ENCODE measurements at regions not wholly inside any gene's neighbourhood (a gene's known extent, or its start where the extent isn't known, plus 50 kb on each side); places are given as distances from the start of the nearest gene placed in this dataset.

- no peaks in the 10 kb centered on the region for H3K36me3 ChIP-seq (ENCODE audit: control insufficient read depth, low read length)
- no peaks in the 10 kb centered on the region for H4K20me1 ChIP-seq (ENCODE audit: control insufficient read depth, insufficient read depth, low read depth, low read length)
- TF ChIP-seq EZH2phosphoT487 (IDR thresholded peaks at IDR 0.05; ENCODE audit: borderline replicate concordance, low read length) (no peak), CTCF (IDR thresholded peaks at IDR 0.05; ENCODE audit: low read depth, low read length, poor library complexity, severe bottlenecking) (peak; percentile 37)
- H3K9me2 ChIP-seq (replicated peaks; ENCODE audit: control insufficient read depth, low read length): no peaks in the 10 kb centered on the region
- H3K4me1 ChIP-seq (ENCODE audit: control insufficient read depth, low read length): no peaks in the 10 kb centered on the region
- no peaks in the 10 kb centered on the region for H3K27me3 ChIP-seq (ENCODE audit: control insufficient read depth, low read length)
- H3K9me3 ChIP-seq (ENCODE audit: control insufficient read depth, insufficient read depth, low read length): no peaks in the 10 kb centered on the region
- H3K27ac ChIP-seq (ENCODE audit: low read depth, low read length): no peak overlapping the region
- H3K4me2 ChIP-seq (ENCODE audit: low read length): no peak overlapping the region
- H3K4me3 ChIP-seq (ENCODE audit: low read length): no peak overlapping the region
- H3F3A ChIP-seq (ENCODE audit: control insufficient read depth, insufficient read depth): no peaks in the 10 kb centered on the region
- no peaks in the 10 kb centered on the region for H3K79me2 ChIP-seq (ENCODE audit: control insufficient read depth, low read length)
Measured at GRCh38 chr2:19687017-19687659, 214.6 kb downstream of the TTC32 start.

GRCh38 chr2:19686439-19686838 is 215.3 kb downstream of the TTC32 start:
- H3K4me2 ChIP-seq (ENCODE audit: low read length): no peak overlapping the region
- no peak overlapping the region for H3K4me3 ChIP-seq (ENCODE audit: low read length)
- H4K20me1 ChIP-seq (ENCODE audit: control insufficient read depth, insufficient read depth, low read depth, low read length): no peaks in the 10 kb centered on the region
- H3K9me3 ChIP-seq (ENCODE audit: control insufficient read depth, insufficient read depth, low read length): no peaks in the 10 kb centered on the region
- no peaks in the 10 kb centered on the region for H3F3A ChIP-seq (ENCODE audit: control insufficient read depth, insufficient read depth)
- no peak overlapping the region for H3K27ac ChIP-seq (ENCODE audit: low read depth, low read length)
- H3K9me2 ChIP-seq (replicated peaks; ENCODE audit: control insufficient read depth, low read length): no peaks in the 10 kb centered on the region
- no peaks in the 10 kb centered on the region for H3K36me3 ChIP-seq (ENCODE audit: control insufficient read depth, low read length)
- no peaks in the 10 kb centered on the region for H3K27me3 ChIP-seq (ENCODE audit: control insufficient read depth, low read length)
- H3K79me2 ChIP-seq (ENCODE audit: control insufficient read depth, low read length): no peaks in the 10 kb centered on the region
- TF ChIP-seq EZH2phosphoT487 (IDR thresholded peaks at IDR 0.05; ENCODE audit: borderline replicate concordance, low read length) (no peak), CTCF (IDR thresholded peaks at IDR 0.05; ENCODE audit: low read depth, low read length, poor library complexity, severe bottlenecking) (no peak)
- H3K4me1 ChIP-seq (ENCODE audit: control insufficient read depth, low read length): no peaks in the 10 kb centered on the region

- H3K4me3 ChIP-seq (ENCODE audit: low read length): no peak overlapping the region
- no peak overlapping the region for H3K27ac ChIP-seq (ENCODE audit: low read depth, low read length)
- H3K4me2 ChIP-seq (ENCODE audit: low read length): no peak overlapping the region
- no peaks in the 10 kb centered on the region for H3K79me2 ChIP-seq (ENCODE audit: control insufficient read depth, low read length)
- TF ChIP-seq CTCF (IDR thresholded peaks at IDR 0.05; ENCODE audit: low read depth, low read length, poor library complexity, severe bottlenecking) (no peak), EZH2phosphoT487 (IDR thresholded peaks at IDR 0.05; ENCODE audit: borderline replicate concordance, low read length) (no peak)
- H3K27me3 ChIP-seq (ENCODE audit: control insufficient read depth, low read length): no peaks in the 10 kb centered on the region
- no peaks in the 10 kb centered on the region for H3F3A ChIP-seq (ENCODE audit: control insufficient read depth, insufficient read depth)
- no peaks in the 10 kb centered on the region for H4K20me1 ChIP-seq (ENCODE audit: control insufficient read depth, insufficient read depth, low read depth, low read length)
- no peaks in the 10 kb centered on the region for H3K9me3 ChIP-seq (ENCODE audit: control insufficient read depth, insufficient read depth, low read length)
- no peaks in the 10 kb centered on the region for H3K4me1 ChIP-seq (ENCODE audit: control insufficient read depth, low read length)
- H3K36me3 ChIP-seq (ENCODE audit: control insufficient read depth, low read length): no peaks in the 10 kb centered on the region
- no peaks in the 10 kb centered on the region for H3K9me2 ChIP-seq (replicated peaks; ENCODE audit: control insufficient read depth, low read length)
Measured at GRCh38 chr2:19685731-19686130, 216.1 kb downstream of the TTC32 start.

Data from DOHH2 (cell line).